ENCODE measurements at regions not wholly inside any gene's neighbourhood (a gene's known extent, or its start where the extent isn't known, plus 50 kb on each side); places are given as distances from the start of the nearest gene placed in this dataset.

DNA sequence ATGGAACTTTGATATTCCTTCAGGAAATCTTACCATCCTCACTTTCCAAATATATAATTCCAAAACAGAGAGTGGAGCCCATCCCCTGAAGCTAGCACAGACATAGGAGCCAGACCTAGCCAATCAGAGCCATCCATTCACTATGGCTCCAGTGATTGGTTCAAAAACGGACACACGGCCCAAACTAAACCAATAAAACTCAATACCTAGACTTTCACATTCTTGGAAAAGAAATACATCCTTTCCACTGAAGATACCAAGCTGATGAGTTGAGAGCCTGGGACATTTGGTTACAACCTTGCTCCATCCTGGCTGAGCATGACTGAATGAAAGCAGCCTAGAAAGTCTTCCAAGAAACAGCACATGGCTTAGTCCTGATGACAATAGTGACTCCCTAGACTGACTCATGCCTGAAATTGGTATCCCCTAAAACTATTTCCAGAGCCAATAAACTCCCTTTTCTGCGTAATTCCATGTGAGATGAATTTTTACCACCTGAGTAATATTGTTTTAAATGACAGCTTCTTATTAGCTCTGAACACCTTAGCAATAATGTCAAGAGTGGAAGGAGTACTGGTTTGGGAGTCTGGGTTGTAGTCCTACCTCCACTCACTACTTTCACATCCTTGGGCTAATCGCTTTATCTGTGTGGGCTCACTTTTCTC is 189.6 kb upstream of the LNX1 start:
- TF ChIP-seq GATA3 (IDR thresholded peaks at IDR 0.05; ENCODE audit: low read depth, low read length) (no peak), GATA2 (IDR thresholded peaks at IDR 0.05; ENCODE audit: low read depth, low read length) (no peak)
